ENCODE measurements at regions not wholly inside any gene's neighbourhood (a gene's known extent, or its start where the extent isn't known, plus 50 kb on each side); places are given as distances from the start of the nearest gene placed in this dataset.

GRCh38 chr18:55732227-55733106 lies 144.5 kb upstream of the TCF4 start:
- TF ChIP-seq CTCF (IDR thresholded peaks at IDR 0.05; ENCODE audit: borderline replicate concordance, extremely low read depth, low read length, poor library complexity, severe bottlenecking): no peak
- TF ChIP-seq EZH2 (IDR thresholded peaks at IDR 0.05; ENCODE audit: borderline replicate concordance, low read depth, low read length, severe bottlenecking): no peak
